A549 (cell line): ENCODE measurements at regions not wholly inside any gene's neighbourhood (a gene's known extent, or its start where the extent isn't known, plus 50 kb on each side); places are given as distances from the start of the nearest gene placed in this dataset.
"Not testable (repeated sequence)": the region's sequence is repeated elsewhere in the genome, so short reads cannot be mapped to it uniquely, and the experiment has no call there.

Source experiments
- ATOH8 ChIP-seq: fragments of 250-450 bp; sonication (Bioruptor Pico); IDR thresholded peaks from 2 replicates; pipeline ENCODE4 v1.5.0; 2020; ENCODE audit warnings: low read depth, mild to moderate bottlenecking, moderate library complexity
- CEBPB ChIP-seq, 2 experiments: fragments of >200 bp in 1 of 2; sonication (Bioruptor Twin) in 1 of 2; formaldehyde crosslinking in 1 of 2; IDR thresholded peaks; 2 replicates each; pipeline ENCODE4 v1.6.1; 2012 to 2016
- CTCF ChIP-seq: fragments of >200 bp; sonication (Bioruptor Twin); formaldehyde crosslinking; IDR thresholded peaks from 3 replicates; pipeline ENCODE4 v1.5.1; 2016
- EP300 ChIP-seq, 2 experiments: fragments of >200 bp; sonication (Bioruptor Twin); formaldehyde crosslinking; IDR thresholded peaks; 2 replicates in 1 of 2; 3 replicates in 1 of 2; pipeline ENCODE4 v1.6.1; 2016 to 2017
- FOXS1 ChIP-seq: fragments of 250-450 bp; sonication (Bioruptor Pico); IDR thresholded peaks from 2 replicates; pipeline ENCODE4 v1.5.0; 2020; ENCODE audit warnings: mild to moderate bottlenecking, moderate library complexity
- JUN ChIP-seq, 2 experiments: fragments of >200 bp; sonication (Bioruptor Twin); formaldehyde crosslinking; IDR thresholded peaks; 2 replicates in 1 of 2; 3 replicates in 1 of 2; pipeline ENCODE4 v1.6.1; 2016 to 2017
- MAX ChIP-seq: IDR thresholded peaks from 2 replicates; pipeline ENCODE4 v1.6.1; 2012
- RAD21 ChIP-seq, 2 experiments: fragments of >200 bp in 1 of 2; sonication (Bioruptor Twin) in 1 of 2; formaldehyde crosslinking in 1 of 2; IDR thresholded peaks in 1 of 2; conservative IDR thresholded peaks in 1 of 2; 2 replicates in 1 of 2; 3 replicates in 1 of 2; pipeline ENCODE4 v1.6.1; 2012 to 2018; ENCODE audit warnings: inconsistent platforms in 1 of 2
- RARB ChIP-seq: fragments of 250-450 bp; sonication (Bioruptor Pico); IDR thresholded peaks from 2 replicates; pipeline ENCODE4 v1.8.0; 2021; ENCODE audit warnings: mild to moderate bottlenecking, moderate library complexity
- RFX5 ChIP-seq: fragments of 450-650 bp; IDR thresholded peaks from 2 replicates; pipeline ENCODE4 v1.7.1; 2014; ENCODE audit warnings: antibody characterized with exemption, mild to moderate bottlenecking, moderate library complexity
- TP53 ChIP-seq: fragments of 250-450 bp; sonication (Bioruptor Pico); IDR thresholded peaks from 2 replicates; pipeline ENCODE4 v1.5.0; 2021; ENCODE audit warnings: mild to moderate bottlenecking, moderate library complexity
- USF2 ChIP-seq: fragments of 450-650 bp; IDR thresholded peaks from 2 replicates; pipeline ENCODE4 v1.6.1; 2014; ENCODE audit warnings: antibody characterized with exemption

- not testable (repeated sequence) for TF ChIP-seq ATOH8 (CRISPR knock-in tag); TP53 (CRISPR knock-in tag); CTCF; RARB (CRISPR knock-in tag); FOXS1; RFX5; MAX; CEBPB (IDR thresholded peaks at IDR 0.05); USF2; JUN (IDR thresholded peaks at IDR 0.05); RAD21 (conservative IDR thresholded peaks at IDR 0.05 in 1 of 2, IDR thresholded peaks at IDR 0.05 in 1 of 2); EP300 (IDR thresholded peaks at IDR 0.05)
Observed at GRCh38 chr2:111355022-111355817, 234.5 kb downstream of the BCL2L11 start.
